Suprapubic skin (tissue), 3 donors: ENCODE measurements at regions not wholly inside any gene's neighbourhood (a gene's known extent, or its start where the extent isn't known, plus 50 kb on each side); places are given as distances from the start of the nearest gene placed in this dataset.

ENCODE experiments used
- CTCF ChIP-seq, 2 donors: fragments of 200-600 bp in 1 of 2; fragments of 450-650 bp in 1 of 2; sonication (generic) in 1 of 2; IDR thresholded peaks; one replicate each; pipeline ENCODE4 v1.5.1; 2016 to 2019; ENCODE audit warnings: antibody characterized with exemption in 2 of 2, mild to moderate bottlenecking in 1 of 2, moderate library complexity in 1 of 2
- EP300 ChIP-seq: sonication (generic); formaldehyde crosslinking; IDR thresholded peaks from one replicate; pipeline ENCODE4 v1.6.1; 2017; ENCODE audit warnings: antibody characterized with exemption
- POLR2A ChIP-seq, 2 donors: fragments of 450-650 bp; IDR thresholded peaks; one replicate each; pipeline ENCODE4 v1.6.1; 2017; ENCODE audit warnings: antibody characterized with exemption in 2 of 2, mild to moderate bottlenecking in 2 of 2, moderate library complexity in 2 of 2

GRCh38 chr2:14773696-14774095 is 141.2 kb downstream of the LRATD1 start:
- TF ChIP-seq CTCF (IDR thresholded peaks at IDR 0.05), result no peak
- no peak for TF ChIP-seq POLR2A (IDR thresholded peaks at IDR 0.05)
- no peak for TF ChIP-seq EP300
